ENCODE measurements at regions not wholly inside any gene's neighbourhood (a gene's known extent, or its start where the extent isn't known, plus 50 kb on each side); places are given as distances from the start of the nearest gene placed in this dataset.

DNA sequence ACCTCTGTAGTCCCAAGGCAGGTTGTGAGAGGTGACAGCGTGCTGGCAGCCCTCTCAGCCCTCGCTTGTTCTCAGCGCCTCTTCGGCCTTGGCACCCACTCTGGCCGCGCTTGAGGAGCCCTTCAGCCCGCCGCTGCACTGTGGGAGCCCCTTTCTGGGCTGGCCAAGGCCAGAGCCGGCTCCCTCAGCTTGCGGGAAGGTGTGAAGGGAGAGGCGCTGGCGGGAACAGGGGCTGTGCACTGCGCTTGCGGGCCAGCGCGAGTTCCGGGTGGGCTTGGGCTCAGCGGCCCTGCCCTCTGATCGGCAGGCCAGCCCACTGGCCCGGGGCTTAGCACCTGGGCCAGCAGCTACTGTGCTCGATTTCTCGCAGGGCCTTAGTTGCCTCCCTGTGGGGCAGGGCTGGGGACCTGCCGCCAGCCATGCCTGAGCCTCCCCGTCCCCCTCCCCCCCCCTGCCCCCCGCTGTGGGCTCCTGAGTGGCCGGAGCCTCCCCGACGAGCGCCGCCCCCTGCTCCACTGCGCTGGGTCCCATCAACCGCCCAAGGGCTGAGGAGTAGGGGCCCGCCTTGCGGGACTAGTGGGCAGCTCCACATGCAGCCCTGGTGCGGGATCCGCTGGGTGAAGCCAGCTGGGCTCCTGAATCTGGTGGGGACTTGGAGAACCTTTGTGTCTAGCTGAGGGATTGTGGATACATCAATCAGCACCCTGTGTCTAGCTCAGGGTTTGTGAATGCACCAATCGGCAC, 347.6 kb downstream of the KLHL13 start:
- H3K4me1 ChIP-seq, result no peaks in the 10 kb centered on the region
- no peak for DNase-seq
- TF ChIP-seq POLR2A (IDR thresholded peaks at IDR 0.05), result no peak
- TF ChIP-seq, protein P1, sequence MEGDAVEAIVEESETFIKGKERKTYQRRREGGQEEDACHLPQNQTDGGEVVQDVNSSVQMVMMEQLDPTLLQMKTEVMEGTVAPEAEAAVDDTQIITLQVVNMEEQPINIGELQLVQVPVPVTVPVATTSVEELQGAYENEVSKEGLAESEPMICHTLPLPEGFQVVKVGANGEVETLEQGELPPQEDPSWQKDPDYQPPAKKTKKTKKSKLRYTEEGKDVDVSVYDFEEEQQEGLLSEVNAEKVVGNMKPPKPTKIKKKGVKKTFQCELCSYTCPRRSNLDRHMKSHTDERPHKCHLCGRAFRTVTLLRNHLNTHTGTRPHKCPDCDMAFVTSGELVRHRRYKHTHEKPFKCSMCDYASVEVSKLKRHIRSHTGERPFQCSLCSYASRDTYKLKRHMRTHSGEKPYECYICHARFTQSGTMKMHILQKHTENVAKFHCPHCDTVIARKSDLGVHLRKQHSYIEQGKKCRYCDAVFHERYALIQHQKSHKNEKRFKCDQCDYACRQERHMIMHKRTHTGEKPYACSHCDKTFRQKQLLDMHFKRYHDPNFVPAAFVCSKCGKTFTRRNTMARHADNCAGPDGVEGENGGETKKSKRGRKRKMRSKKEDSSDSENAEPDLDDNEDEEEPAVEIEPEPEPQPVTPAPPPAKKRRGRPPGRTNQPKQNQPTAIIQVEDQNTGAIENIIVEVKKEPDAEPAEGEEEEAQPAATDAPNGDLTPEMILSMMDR (IDR thresholded peaks at IDR 0.05), result no peak
- no peaks in the 10 kb centered on the region for H3K36me3 ChIP-seq
- H3K9me3 ChIP-seq, result no peaks in the 10 kb centered on the region
- H3K27me3 ChIP-seq, result no peaks in the 10 kb centered on the region
- WGBS, 2 donors, result 88 to 94% methylated on average over 6 to 8 of the region's 37 CpGs
- H3K27ac ChIP-seq, result no peak overlapping the region
- no peak overlapping the region for H3K4me3 ChIP-seq (replicated peaks in 1 of 3)
- intact Hi-C loops (cut with DNase I), result no loop called here

DNA sequence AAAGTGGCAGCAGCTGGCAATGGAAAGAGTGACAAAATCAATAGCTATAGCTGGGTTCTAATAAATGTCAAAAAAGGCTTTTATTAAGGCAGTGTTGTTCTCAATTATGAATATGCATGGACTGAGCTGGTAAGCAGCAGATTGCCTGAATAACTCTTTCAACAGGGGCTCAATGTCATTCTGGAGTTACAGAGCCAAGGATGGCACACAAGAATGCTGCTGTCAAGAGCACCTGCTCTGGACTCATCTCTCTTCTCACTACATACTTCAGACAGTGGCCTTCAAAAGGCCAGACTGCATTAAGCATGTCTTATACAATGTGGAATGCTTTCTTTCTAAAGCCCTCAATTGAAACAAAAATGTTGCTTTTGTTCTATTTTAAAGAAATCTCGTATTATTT, 351.4 kb downstream of the KLHL13 start:
- no peak overlapping the region for H3K4me3 ChIP-seq (replicated peaks in 1 of 3)
- no peaks in the 10 kb centered on the region for H3K27me3 ChIP-seq
- H3K27ac ChIP-seq, result no peak overlapping the region
- intact Hi-C loops (cut with DNase I), result no loop called here
- TF ChIP-seq POLR2A (IDR thresholded peaks at IDR 0.05), result no peak
- TF ChIP-seq, protein P1 (IDR thresholded peaks at IDR 0.05), result no peak
- DNase-seq, result no peak
- no peaks in the 10 kb centered on the region for H3K4me1 ChIP-seq
- no peaks in the 10 kb centered on the region for H3K9me3 ChIP-seq
- 59 to 71% methylated on average over 1 of the region's 1 CpG for WGBS, 2 donors
- no peaks in the 10 kb centered on the region for H3K36me3 ChIP-seq

DNA sequence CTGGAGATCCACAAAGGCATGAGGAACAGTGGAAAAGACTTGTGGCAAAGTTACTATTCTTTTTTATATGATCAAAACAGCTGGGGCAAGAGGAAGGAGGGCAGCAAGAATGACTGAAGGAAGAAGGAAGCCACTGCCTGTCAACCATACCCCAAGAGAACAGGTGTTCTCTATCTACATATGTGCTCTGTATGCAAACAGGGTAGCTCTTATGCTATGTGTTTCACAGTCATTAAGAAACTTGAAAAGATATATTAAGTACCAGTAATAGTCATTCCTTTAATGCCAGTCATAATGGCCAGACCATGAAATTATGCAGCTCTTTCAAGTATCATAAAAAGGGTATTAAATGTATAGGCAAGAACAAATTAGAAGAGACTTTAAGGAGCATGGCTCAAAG, 363.9 kb downstream of the KLHL13 start:
- H3K4me3 ChIP-seq (replicated peaks in 1 of 3), result no peak overlapping the region
- H3K27me3 ChIP-seq, result no peaks in the 10 kb centered on the region
- no peak overlapping the region for H3K27ac ChIP-seq
- TF ChIP-seq, protein P1 (IDR thresholded peaks at IDR 0.05), result no peak
- TF ChIP-seq POLR2A (IDR thresholded peaks at IDR 0.05), result no peak
- no peaks in the 10 kb centered on the region for H3K9me3 ChIP-seq
- no peaks in the 10 kb centered on the region for H3K4me1 ChIP-seq
- no peak for DNase-seq
- no peaks in the 10 kb centered on the region for H3K36me3 ChIP-seq
- intact Hi-C loops (cut with DNase I), result no loop called here

DNA sequence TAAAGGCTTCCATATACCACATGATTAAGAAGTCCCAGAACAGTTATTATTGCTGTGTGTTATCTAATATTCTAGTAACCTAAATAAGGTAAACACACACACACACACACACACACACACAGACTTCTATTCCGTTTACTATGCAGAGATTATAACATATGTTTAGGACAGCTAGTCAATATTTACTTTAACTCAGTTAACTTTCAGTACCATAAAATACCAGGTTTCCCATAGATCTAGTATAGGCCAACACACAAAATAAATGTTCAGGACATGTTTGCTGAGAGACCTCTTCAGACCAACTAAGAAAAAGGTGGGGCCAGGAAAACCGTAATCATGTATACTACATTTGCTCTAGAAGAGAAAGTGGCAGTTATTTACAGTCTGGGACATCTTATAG, 365.5 kb downstream of the KLHL13 start:
- intact Hi-C loops (cut with DNase I), result no loop called here
- H3K9me3 ChIP-seq, result no peaks in the 10 kb centered on the region
- H3K27me3 ChIP-seq, result no peaks in the 10 kb centered on the region
- no peak overlapping the region for H3K27ac ChIP-seq
- no peak for TF ChIP-seq POLR2A (IDR thresholded peaks at IDR 0.05)
- TF ChIP-seq, protein P1 (IDR thresholded peaks at IDR 0.05), result no peak
- H3K36me3 ChIP-seq, result no peaks in the 10 kb centered on the region
- WGBS, 2 donors, result 82 to 85% methylated on average over 2 of the region's 2 CpGs
- no peak overlapping the region for H3K4me3 ChIP-seq (replicated peaks in 1 of 3)
- H3K4me1 ChIP-seq, result no peaks in the 10 kb centered on the region
- DNase-seq, result no peak

GRCh38 chrX:117744958-117745357, 371.7 kb downstream of the KLHL13 start:
- intact Hi-C loops (cut with DNase I), result no loop called here
- TF ChIP-seq, protein P1 (IDR thresholded peaks at IDR 0.05), result no peak
- TF ChIP-seq POLR2A (IDR thresholded peaks at IDR 0.05), result no peak
- no peak for DNase-seq

More at GRCh38 chrX:117744958-117745357, 371.7 kb downstream of the KLHL13 start:
- Histone ChIP-seq H3K4me3 (replicated peaks in 1 of 3) (no peak overlapping the region), H3K27ac (no peak overlapping the region), H3K9me3 (no peaks in the 10 kb centered on the region), H3K4me1 (no peaks in the 10 kb centered on the region), H3K27me3 (no peaks in the 10 kb centered on the region), H3K36me3 (no peaks in the 10 kb centered on the region)
